Glomerular endothelial cell (primary cell): ENCODE measurements at regions not wholly inside any gene's neighbourhood (a gene's known extent, or its start where the extent isn't known, plus 50 kb on each side); places are given as distances from the start of the nearest gene placed in this dataset.
"Not testable (repeated sequence)": the region's sequence is repeated elsewhere in the genome, so short reads cannot be mapped to it uniquely, and the experiment has no call there.

Source experiments
- DNase-seq: peaks from one replicate; pipeline ENCODE4 v3.0.0-alpha.2; 2011; ENCODE audit warnings: low read depth, low spot score; ENCODE audit errors: extremely low read depth

DNA sequence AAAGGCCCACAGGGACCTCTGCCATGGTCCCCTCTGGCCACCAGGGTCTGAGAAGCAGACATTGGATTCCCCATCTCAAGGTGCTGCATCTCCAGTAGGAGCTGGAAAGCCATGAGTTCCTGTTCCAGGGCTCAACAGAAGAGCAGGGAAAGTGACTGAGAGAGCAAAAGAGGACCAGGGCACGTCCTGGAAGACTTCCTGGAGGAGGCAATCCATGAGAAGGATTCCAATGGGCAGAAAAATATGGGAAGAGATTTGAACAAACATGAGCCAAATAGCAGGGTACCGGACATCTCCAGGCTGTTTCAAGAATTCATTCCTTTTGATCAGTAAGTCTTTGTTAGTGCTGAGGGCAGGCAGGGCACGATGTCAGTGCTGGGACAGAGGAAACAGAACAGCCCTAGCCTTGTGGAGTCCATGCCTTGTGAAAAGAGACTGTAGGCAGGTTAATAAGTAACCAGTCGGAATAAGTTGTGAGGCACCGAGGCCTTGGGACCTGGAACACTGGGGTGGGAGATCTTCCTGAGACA is 72.8 kb upstream of the TWIST2 start:
- DNase-seq = no peak

DNA sequence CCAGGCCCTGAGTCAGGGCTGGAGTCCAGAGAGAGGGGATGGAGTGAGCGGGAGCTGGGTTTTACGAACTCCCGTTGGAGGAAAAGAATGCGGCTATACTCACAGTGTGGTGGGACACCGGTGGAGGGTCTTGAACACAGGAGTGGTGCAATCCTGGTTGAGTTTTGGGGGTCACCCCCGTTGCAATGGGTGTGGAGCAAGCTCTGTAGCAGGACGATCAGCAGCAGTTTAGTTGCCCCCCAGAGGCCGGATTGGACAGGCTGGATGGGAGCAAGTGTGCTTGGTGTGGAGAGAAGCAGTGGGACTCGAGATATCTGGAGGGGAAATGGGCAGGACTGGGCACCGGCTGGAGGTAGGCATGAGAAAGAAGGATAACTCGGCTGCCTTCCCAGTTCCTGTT is 72.3 kb upstream of the TWIST2 start:
- no peak for DNase-seq

DNA sequence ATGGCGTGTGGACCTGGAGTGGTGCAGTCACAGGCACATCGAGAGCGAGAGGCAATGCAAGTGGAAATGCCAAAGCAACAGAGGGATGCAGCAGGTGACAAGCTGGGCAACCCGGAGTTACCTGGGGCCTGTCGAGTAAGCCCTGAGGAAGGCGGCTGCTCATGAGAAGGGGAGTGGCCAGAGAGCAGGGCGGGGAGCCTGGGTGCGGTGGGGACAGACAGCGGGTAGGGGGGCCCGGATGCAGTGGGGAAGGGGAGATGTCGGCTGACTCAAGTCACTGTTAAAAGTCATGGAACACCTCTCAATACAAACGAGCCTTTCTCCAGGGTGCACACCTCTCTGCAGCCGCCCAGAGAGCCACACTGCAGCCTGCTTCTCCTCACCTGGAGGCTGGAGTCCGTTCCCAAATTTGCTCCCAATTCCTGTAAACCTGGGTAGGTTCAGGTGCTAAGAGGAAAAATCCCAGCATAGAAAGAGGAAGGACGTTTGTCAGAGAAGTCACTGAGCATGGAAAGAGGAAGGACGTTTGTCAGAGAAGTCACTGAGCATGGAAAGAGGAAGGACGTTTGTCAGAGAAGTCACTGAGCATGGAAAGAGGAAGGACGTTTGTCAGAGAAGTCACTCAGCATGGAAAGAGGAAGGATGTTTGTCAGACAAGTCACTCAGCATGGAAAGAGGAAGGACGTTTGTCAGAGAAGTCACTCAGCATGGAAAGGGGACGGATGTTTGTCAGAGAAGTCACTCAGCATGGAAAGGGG is 71.7 kb upstream of the TWIST2 start:
- no peak for DNase-seq

DNA sequence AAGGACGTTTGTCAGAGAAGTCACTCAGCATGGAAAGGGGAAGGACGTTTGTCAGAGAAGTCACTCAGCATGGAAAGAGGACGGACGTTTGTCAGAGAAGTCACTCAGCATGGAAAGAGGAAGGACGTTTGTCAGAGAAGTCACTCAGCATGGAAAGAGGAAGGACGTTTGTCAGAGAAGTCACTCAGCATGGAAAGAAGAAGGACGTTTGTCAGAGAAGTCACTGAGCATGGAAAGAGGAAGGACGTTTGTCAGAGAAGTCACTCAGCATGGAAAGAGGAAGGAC is 71.2 kb upstream of the TWIST2 start:
- DNase-seq = not testable (repeated sequence)

DNA sequence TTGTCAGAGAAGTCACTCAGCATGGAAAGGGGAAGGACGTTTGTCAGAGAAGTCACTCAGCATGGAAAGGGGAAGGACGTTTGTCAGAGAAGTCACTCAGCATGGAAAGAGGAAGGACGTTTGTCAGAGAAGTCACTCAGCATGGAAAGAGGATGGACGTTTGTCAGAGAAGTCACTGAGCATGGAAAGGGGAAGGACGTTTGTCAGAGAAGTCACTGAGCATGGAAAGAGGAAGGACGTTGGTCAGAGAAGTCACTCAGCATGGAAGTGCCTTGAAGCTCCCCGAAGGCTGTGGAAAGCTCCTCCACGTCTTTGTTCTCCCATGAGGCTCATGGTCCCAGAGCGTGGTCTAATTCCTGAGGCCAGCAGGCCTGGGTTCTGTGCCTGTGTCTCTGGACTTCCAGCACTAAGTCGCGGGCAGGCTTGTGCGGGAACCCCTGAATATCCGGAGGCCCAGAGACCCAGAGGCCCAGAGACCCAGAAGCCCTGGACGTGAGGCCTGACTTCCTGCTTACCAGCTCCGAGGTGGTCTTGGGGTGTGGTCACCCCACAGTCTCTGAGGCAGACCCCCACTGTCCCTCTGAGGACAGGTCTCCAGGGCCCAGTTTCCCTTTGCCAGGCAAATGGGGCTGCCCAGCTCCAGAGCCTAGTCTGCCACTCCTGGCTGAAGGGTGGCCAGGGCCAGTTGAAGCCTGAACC is 70.4 kb upstream of the TWIST2 start:
- DNase-seq = no peak

DNA sequence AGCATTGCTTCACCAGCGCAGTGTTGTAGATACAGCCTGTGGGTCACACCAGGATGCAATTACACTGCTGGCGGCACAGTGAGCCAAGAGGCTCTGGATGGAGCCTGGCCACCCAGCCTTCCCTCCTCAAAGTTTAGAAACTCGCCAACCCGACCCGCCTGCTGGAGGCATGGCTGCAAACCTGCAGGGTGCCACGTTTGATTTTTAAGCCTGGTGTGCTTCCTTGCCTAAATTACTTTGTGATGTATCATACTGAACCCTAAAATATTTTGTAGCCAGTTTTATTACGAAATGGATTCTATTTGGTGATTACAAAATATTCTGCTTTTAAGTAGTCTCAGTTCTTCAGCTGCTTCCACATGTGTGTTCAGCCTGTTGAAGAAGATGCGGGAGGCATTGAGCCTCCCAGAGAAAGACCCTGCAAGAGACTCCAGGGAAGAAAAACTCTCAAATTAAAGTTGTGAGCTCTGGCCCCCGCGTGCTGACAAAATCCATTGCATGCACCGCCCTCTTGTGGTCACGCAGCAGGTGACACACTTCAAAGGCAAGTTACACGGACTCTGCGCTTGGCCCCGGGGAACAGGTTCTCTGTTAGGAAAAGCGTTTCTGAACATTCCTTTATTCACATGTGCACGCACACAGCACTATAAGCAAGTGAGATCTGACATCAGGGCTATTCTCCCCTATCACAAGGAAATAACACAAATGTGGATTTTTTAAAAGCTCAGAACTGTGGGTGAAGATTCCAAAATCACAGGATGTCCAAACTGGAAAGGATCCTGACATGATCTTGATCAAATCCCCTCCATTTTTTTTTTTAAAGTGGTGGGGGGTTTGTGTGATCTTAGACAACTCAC is 63.0 kb upstream of the TWIST2 start:
- peak; percentile 20 for DNase-seq

DNA sequence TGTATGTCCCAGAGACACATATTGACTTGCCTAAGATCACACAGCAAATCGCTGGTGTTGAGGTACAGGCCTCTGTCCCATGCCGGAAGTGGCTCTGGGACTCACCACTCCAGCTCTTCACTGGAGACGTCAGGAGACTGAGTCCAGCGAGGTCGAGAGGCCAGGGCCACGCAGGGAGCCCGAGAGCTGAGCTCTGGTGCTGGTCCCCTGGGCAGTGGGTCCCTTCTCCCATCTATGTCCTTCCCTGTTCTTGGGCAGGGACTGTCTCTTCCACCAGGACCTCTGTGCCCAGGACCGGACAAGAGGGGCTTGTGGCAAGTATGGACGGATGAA is 62.4 kb upstream of the TWIST2 start:
- DNase-seq = no peak

DNA sequence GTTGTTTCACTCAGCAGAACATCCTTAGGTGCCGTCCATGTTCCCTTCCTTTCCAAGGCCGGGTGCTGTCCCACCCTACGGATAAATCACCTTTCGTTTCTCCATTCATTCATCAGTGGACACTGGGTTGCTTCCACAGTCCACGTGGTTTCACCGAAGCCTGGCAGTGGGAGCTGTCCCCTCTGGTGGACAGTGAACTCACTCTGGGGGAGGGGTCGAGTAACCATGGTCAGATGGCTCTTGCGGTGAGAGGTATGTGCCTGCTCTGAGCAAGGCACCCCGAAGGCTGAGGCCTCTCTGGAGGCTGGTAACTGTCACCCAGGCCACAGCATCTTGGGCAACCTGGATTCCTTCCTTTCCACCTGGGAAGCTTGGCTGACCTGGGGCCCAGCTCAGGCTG is 61.5 kb upstream of the TWIST2 start:
- no peak for DNase-seq

DNA sequence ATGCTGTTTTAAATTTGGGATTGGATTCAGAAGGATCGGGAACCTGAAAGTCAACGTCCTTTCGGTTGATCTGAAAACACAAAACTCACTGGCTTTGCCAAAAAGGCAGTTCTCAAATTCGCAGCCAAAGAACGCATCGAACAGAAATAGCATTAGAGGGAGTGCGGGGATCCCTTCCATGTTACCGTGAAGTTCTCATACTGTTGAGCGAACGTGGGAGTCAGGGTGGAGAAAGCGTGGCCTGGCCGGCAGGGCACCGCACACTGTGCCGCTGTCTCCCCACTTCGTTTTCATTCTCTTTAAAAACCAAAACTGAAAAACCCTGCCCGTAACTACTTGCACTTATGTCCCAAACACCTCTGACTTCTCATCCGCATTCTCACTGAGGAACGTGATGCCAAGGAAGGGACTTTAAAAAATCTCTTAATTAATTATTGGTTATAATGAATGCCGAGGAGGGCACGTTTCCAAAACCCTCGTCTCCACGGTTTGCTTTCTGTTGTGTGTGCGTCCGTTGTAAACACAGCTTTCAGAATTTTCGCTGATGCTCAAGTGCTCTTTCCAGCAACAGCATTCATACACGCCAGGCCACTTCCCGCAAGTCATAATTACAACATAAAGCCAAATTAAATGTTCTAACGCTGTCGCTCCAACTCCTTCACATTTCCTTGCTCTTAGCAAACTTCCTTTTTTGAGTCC is 60.9 kb upstream of the TWIST2 start:
- DNase-seq = no peak

DNA sequence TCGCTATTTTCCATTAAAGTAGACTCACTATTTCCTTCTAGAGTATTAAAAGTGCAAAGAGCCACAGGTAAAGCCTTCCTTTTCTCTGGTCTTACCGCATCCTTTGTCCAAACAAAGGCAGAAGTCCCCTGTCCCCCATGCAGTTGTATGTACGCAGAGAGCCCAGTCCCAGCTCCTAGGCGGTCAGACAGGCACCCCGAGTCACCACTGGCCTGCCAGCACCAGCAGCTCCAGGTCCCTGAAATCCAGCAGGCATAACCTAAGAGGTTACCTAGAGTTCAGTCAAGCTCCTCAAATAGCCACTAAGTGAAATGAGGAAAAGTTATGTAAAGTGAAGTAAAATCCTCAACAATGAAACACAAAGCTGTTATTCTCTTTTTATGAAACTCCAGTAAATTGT is 60.4 kb upstream of the TWIST2 start:
- DNase-seq = no peak

DNA sequence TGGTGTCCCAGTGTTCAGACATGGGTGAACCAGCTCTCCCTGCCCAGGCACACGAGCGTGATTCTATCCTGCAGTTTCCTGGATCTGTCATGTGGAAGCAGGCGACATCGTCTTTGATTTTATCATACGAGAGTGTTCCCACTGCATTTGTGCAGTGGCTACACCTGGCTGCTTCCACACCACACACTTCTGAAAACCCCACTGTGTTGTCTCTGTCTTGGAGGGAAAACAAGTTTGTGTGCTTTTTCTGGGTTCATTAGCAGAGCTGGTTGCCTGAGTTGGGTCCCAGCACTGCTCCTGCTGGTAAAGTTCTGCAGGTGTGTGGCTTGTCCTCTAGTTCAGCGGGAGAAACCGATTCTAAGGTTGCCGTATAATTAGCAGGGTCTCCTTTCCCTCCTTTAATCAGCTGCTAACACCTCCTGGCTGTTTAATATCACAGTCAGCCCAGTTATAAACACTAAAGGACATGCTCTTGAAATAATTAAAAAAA is 58.5 kb upstream of the TWIST2 start:
- no peak for DNase-seq

DNA sequence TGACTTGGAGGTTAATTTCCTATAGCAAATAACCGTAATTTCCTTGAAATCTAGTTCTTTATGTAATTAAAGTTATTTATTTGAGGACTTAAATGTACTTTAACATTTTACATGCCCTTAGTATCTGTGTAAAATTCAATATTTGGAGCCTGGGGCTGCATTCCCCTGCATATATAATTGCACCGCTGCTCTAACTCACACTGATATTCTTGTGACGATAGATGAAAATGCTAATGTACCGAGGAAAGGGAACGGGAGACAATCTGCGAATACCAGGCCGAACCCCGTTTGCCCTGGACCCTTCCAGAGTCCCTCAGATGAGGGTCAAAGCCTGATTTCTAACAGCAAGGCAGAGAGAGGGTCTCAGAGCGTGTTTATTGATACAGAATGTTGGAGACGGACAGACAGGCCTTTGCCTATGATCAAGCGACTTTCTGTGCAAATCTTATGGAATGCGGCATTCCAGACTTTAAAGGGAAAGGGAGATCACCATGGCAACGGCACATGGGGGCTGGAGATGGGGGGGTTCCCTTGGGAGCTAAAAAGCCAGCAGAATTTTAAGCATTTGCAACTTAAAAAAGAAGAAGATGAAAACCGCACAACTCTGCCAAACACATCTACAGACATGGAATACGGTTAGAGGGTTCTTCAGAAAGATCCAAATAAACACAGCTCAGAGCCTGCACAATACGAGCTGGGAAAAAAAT is 57.6 kb upstream of the TWIST2 start:
- no peak for DNase-seq

DNA sequence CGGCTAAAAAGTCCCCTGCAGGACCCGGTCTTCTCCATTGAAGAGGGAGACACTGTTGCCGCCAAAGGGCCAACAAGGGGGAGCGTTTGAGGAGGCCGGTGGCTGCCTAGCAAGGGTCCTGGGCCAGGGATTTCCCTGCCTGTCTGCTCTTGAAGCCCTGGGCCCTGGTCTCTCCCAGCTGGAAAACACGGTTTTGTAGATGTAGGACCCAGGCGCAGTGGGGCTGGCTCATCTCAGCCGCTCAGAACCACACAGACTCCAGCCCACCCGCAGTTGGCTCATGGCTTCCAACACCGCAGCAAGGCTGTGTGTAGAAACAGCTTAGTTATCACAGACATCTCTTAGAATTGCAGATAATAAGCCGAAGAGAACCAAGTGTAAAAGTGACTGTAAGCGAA is 57.1 kb upstream of the TWIST2 start:
- no peak for DNase-seq

DNA sequence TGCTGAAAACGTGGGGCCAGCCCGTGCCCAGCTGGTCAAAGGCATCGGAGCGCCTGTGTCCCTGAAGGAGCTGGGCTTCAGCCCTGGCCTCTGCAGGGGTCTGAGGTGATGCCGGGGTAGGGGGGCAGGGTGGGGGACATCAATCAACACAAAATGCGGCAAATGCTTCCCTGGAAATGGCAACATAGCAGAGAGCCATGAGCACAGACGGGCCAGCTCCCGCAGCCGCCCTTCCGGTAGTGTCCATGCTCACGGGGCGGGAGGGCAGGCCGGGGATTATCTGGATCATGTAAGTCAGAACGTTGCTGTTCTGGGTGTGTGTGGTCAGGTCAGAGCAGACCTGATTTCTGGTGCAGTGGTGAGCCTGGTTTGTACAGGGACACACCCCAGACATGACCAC is 56.5 kb upstream of the TWIST2 start:
- DNase-seq = no peak

DNA sequence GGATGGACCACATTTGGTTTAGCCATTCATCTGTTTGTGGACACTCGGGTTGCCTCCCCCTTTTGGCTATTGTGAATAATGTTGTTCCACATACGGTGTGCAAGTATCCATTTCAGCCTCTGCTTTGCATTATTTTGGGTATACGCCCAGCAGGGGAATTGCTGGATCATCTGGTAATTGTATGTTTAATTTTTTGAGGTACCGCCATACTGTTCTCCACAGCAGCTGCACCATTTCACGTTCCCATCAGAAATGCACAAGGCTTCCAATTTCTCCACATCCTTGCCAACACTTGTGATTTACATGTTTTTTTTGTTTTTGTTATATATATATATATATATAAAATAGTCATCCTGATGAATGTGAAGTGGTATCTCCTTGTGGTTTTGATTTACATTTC is 54.6 kb upstream of the TWIST2 start:
- DNase-seq = no peak

DNA sequence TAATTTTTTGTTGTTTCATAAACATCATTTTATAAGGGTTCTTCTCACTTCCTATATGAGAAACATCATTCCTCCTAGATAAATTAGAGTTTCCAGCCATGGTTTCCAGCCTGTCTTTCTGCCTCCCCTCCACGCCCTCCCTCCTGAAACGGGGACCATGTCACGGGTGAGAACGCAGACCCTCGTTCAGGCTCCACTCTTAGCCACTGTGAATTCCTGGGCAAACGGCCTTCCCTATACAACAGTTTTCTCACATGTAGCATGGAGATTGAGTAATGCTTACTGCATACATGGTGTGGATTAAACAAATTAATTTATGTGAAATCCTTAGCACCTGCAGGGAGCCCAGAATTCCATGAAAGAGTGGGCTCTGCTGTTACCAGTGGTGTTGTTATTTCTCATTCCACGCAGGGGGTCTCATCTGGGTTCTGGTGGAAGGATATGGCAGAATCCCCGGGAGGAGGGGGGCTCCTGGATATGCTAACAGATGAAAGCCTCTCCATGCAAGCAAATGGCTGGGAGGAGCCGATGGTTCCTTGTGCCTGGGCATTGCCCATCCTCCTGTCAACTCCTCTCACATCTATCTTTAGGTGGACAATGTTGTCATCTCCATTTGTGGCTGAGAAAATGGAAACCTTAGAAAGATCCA is 54.0 kb upstream of the TWIST2 start:
- no peak for DNase-seq

DNA sequence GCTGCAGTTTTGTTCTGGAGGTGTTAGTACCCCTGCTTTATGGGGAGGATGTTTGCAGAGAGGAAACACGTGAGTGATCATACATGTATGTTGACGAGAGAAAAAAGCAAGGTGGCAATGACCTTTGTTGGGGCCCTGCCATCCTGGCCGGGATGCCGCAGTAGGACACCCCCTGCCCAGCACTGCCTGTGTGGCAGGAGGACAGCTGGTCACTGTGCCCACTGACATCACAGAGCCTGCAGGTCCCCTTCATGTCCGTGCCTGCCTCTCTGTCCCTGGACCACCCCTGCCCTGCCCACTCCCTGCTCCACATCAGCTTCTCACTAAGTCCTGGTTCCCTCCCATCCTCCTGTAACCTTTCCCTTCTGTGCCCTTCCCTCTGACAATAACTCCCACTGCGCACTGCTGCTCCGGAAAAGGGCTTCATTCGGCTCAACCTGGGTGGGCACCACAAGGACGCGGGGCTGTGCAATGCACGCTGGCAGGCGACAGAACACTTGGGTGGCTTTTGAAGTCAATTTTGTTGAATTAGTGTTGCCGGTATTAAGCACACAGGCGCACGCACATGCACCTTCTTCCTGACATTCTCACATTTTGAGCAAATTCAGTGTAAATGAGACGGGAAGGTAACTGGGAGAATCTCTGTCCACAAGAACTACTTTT is 51.5 kb upstream of the TWIST2 start:
- DNase-seq = no peak

DNA sequence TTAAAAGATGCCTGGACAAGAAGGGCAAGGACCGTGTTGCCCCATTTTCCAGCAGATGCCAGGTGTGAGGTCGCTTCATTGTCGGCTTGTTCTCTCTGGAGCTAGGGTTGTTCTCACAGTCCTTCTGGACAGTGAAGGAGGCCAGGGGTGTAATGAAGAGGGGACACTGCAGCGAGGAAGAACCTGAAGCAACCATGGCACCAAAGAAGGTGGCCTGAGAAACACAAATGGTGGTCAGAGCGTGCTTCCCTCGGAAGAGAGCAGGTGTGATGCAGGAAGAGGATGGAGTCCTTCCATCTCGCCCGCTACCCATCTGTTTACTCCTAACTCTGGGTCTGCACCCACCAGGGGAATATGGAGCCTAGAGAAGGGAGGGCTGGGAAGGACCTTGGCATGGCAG is 50.3 kb upstream of the TWIST2 start:
- no peak for DNase-seq
